ENCODE measurements at regions not wholly inside any gene's neighbourhood (a gene's known extent, or its start where the extent isn't known, plus 50 kb on each side); places are given as distances from the start of the nearest gene placed in this dataset.

DNA sequence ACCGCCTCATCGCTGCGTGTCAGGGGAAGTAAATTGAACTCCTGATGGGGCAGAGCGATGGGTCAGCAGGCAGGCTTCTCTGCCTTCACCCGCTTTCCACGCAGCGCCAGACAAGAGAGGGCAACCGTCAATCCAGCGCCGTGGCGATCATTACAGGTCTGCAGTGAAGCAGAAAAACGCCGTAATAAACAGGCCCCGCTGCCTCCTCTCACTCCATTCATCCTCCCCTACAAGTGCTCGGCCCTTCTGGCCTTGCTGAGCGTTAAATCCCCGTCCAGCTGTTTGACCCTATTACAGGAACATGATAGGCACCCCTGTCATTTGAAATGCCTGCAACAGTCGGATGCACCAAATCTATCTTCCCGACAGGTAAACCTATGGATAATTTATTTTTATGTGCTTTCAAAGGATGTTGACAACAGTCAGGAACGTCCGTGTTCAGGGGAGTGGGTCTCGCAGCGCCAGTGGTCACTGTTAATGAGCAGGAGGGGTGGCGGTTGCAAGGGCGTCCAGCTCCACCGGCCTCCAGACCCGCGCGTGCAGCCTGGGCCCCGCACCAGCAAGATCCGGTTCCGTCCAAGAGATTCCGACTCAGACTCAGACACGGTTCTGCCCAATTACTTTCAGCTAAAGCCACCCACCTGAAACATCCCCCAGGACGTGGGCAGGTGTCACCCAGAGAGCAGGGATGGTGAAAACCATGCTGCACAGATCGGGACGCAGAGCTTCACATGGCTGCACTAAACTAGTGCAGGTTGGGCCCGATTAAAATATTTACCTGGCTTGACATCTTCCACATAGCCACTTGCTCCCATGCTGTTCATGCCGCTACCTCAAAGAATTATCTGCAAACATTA lies 508.0 kb upstream of the MGMT start:
- no peak for DNase-seq

DNA sequence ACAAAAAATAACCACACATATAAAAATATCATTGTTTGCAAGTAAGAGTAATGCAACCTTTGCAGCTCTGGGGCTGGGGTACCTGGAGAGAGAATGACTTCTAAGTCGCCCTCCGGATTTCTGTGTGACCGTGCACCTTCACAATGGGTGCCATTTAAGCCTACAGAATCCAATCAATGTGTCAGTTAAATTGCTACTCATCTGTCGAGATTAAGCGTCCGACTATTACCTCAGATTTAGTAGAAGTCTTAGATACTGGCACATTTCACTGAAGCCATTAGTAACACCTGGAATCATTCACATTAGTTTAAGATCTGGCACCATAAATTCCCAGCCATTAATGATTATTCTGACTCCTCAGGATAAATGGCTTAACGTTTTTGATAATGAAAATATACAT lies 507.3 kb upstream of the MGMT start:
- DNase-seq: no peak

DNA sequence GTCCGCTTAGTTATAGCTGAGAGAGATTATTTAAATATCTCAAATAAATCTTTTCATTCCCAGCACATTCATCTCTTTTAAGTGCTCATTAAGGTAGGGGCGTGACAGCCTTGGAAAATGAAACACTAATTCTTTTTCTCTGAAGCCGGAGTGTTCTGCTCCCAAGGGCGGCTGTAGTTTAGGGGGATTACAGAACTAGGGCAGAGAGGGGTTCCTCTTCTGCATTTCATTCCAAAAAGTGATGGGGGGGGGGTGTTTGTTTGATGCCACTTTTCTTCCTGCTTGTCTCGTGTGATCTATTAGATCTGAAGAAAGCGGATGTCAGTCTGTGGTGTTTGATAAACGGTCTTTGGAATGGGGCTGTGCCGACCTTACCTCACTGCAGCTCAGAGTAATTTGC lies 506.5 kb upstream of the MGMT start:
- no peak for DNase-seq

DNA sequence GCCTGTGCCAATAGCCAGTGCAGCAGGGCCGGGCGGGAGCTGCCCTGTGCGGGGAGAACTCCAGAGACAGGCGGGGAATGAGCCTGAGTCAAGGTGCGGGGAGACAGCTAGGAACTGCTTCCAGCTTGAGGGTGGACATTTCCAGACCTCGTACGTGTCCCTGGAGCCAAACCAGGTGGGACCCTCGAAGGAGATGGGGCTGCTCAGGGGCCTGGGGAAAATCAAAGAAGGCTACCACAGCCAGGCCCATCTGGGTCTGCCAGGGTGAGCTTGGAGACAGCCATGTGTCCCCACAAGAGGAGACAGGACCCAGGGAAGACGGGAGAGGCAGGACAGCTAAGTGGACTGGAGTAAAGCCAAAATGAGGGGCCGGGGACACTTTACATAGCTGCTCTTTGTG lies 504.9 kb upstream of the MGMT start:
- DNase-seq: no peak

DNA sequence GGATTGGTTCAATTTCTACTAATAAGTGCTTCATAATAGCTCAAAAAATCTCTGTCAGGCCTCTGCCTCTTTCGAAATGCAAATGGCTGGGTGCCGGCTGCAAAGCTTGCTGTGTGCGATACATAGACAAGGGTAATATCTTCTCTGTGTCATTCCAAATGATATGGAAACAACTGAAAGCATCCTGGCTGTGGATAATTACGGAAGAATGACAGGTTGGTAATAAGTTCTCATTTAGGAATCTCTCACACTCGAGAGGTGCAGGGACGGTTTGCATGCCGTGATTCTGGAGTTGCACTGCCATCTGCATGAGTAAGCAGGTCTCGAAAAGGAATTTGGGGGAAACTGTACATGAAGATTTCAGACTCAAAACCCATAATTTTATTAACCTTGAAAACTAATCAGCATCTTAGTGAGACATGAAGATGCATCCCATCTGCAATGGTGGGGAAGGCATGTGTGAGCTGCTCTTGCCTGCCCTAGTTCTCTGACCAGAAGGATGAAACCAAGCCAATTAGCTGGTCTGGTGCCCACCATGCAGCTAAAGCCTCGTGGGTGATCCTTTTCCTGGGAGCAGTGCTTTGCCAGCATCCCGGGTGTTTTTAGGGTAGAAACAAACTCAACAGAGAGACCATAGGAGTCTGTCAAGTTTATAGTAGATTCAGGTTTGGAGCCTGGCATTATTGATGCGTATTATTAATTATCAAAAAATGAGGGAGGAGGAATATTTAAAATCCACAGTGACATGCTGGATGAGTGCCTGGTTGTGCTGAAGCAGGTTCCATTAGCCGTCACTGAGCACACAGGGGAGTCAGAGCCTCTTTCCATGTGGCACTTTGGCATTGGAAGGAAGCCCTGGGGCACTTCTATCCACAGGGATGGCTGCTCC lies 503.6 kb upstream of the MGMT start:
- DNase-seq: no peak

DNA sequence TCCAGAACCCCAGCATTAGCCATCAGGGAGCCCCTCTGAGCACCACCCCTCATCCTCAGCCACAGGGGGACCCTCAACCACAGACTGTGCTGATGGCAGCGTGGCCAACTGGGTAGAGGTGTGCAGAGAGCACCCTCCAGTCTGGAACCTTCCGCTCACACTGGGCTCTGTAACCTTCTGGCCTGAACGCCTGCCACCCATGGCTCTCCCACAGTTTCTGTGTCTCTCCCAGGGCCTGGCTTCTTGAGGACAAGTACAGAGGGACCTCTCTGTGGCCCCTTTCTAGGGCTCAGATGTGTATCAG lies 503.0 kb upstream of the MGMT start:
- DNase-seq: no peak

DNA sequence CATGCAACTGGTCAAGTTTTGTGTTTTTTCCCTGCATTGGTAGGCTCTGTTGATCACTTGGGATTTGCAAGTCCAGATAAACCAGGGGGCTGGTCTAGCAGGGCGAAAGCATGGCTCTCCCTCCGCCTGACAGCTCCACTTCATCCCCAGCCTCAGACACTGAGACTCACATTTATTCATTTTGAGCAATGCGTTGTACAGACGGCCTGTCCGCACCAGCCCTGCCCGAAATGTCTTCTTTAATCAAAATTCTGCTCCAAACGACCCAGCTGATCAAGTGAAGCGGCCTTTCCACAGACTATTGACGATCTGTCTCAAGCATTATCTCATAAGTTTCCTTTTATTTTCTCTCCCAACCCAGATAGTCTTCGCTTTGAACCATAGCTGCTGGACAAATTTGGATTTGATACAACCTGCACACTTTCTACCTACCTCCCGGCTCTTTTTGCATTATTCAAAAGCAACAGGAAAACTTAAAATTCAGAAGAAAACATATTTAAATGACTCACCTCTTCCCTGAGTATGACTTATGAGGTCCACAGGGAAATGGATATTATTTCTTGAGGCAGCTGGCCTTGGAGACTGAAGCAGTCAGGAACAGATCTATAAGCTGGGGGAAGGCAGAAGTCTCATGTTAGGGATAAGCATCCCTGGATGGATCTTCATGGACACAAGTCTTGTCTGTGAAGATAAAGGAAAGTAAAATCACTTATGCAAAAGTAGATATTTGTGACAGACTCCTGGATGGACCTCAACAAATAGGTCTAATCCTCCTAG lies 498.9 kb upstream of the MGMT start:
- DNase-seq: no peak

DNA sequence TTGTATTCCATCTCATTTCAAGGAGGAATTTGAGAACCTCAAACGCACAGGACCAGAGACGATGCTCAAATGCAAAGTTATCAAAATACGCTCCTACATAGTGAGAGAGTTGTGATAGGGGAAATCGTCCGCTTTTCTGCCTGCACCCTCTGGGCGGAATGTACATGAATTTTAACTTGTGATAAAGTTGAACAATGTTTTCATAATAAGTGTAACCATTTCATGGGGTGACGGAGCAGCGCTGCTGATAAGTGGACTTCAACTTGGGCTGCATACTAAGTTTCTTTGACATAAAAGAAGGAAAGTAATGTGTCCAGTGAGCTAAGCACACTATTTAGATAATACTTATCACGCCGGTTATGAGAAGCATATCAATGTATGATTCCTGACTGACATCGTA lies 497.5 kb upstream of the MGMT start:
- DNase-seq: no peak

DNA sequence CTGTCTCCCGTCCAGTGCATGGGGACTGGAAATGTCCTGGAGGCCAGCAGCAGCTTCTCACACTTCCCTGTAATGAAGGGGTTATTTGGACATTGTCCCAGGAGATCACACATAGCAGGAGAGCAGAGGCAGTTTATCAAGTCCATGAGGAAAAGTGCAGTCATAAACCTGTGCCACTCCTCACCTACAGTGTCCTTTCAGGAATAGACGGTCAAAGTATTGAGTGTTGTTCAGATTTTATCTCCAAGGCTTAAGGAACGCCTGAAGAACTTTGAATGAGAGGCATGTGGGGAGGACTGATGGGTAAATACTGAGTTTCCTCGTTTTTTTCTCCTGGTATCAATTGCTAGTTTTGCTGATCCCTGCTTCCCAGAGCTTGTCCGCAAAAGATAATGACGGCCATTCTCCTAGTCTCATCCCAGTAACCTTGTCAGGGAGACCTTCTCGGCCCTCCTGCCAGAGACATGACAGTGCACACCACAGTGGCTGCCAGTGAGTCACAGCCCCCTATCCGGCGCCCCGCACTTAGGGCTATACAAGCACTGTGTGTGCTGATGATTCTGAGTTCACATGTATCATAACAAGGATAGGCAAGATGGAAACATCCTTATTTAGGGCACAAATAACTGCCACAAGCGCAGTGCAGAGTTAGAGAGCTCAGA lies 495.5 kb upstream of the MGMT start:
- DNase-seq: no peak

DNA sequence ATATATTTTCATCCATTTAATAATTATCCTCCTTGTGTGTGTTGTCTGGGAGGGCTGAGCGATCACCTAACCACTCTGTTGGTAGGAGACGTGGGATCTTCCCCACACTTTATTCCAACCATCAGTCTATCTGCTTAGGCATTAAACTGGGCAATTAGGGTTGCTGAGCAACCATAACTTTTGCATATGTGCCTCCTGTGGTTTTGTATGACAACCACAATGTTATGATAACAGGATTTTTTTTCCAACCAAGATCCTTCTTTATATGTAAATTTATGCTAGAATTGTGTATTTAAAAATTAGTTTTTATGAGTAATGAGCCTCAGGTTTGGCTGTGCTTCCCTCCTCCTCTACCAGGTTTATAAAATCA lies 495.0 kb upstream of the MGMT start:
- no peak for DNase-seq

DNA sequence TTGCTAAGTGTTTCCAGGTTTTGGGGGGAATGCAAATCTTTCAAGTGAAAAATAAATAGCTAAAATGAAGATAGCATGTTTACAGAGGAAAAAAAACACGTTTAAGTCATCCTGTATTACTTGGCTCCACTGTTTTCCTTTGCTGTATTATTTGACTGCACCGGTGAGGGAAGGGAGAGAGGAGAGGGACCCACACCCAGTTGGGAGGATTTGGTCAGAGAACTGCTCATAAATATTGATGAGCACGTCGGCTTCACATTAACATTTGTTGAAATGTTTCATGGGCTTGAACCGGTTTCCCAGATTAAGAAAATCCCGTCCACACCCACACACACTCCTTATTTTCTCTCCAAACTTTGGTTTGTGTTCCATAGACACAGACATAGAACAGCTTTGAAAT lies 493.8 kb upstream of the MGMT start:
- no peak for DNase-seq

DNA sequence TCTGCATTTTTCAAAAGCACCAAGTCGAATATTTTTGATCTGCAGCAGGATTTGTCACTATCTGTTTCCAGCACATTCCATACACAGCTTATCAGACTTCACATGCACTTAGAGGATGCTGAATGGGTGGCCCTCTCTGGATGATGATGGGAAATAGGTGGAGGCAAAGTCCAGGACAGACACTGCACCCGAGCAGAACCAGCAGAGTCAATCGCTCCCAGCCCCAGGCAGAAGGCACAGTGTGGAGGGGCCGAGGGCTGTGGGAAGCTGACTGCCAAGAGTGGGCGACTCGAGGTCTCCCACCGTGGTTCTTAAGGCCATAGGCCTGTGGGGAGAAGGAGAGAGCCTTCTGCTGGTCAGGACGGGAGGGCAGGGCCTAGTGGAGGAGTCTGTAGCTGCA lies 490.2 kb upstream of the MGMT start:
- DNase-seq: no peak

DNA sequence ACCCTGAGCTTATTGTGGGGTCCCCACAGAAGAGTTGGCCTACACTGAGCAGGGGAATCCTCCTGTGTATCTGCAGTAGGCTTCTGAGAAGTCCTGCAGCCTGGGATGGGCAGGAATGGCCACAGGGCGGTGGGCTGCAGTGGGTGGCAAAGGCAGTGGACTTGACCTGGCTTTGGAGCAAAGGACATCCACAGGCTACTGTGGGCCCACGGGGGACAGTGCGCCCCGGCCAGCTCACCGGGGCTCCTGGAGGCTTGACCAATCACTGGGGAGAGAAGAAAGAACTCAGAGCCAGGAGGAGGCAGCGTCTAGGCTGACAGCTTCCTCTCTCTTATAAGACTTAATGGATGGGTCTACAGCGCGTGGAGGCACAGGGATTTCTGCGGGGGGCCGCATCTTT lies 488.8 kb upstream of the MGMT start:
- no peak for DNase-seq

DNA sequence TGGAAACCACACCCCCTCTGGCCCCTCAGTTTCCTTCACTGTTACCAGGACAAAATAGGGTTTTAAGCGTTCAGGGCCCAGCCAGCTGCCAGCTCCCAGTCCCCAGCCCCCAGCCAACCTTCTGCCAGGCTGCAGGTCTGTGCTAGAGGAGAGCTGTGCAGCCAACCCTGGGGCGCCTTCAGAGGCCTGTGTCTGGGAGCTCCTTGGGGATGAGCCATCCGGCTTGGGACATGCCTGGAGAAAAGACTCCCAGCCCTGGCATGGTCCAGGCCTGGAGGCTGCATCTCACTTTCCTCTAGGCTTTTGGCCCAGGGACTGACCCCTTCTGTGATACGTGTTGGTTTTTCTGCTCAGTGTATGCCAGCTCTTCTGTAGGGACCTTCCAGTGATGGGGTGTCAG lies 487.6 kb upstream of the MGMT start:
- no peak for DNase-seq

DNA sequence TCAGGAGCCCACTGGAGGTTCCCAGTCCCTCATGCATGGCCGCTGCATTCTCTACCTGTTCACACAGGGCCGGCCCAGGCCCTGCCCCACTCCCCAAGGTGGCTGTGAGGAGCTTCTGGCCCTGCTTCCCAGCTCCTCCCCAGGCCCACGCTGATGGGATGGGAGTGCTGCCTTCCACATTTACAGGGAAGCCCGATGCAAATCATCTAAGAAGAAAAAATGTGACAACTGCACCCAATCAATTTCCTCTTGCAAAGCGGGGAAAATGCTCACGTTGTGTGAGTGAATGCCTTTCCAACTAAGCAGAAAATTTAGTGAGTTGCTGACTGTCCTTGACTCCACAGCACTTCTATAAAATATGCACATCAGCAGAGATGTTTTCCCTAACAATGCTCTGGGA lies 485.8 kb upstream of the MGMT start:
- no peak for DNase-seq

DNA sequence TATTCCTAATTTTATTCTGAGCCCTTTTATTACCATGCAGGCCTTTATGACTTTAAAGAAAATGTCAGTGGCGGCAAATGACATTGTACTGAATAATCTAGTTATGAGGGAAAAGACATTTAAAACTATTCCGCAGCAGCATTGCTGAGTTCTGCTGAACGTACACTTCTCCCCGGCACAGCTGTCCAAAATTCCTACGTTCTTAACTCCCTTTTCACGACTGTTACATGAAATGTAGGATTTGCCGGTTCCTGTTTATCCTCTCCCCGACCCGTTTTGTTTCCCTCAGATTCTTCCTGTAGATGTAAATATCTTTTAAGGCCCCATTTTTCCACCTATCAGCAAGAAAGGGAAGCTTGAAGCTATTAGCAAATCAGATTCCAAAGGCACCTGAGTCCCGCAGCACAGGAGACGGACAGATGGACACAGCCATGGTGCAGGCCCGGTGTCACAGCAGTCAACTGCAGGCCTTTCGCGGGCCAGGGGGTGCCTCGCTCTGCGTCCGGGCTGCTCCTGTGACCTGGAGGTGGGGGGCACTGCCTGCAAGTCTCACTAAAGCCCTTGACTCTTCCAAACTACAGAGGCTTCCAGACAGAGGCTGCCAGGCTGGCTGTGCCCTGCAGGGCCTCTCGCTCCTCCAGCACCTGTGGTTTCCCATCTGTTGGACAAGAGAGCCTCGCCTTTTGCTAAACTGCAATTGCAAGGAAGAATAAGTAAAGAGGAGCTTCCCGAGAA lies 485.0 kb upstream of the MGMT start:
- no peak for DNase-seq

DNA sequence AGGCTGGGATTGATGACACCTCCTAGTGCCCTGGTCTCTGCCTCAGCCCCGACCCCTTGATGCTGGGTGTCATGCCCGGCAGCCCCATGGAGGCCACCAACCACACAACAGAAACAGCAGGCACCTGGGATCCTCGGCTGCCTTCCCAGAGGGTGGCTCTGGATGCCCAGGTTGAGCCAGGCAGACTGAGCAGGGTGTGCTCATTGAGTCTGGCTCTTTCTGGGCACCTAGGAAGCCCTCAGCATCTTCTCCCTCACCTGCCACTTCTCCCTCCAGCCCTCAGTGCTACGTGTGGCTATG lies 484.5 kb upstream of the MGMT start:
- DNase-seq: no peak

DNA sequence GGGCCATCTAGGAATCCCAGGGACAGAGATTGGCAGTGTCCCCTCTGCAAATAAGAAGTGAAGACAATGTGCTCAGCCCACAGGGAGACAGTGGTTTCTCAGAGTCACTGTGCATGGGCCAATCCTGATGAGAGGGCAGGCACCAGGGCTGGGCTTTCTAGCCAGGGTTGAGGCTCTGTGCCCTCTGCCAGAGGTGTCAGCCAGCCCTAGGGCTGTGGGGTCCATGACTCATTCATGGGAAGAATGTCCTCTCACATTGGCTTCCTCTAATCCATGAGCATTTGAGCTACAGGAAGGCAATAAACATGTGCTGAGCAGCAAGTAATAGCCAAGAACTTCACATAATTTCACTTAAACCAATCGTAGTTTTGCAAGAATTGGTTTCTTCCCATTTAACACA lies 482.0 kb upstream of the MGMT start:
- no peak for DNase-seq

DNA sequence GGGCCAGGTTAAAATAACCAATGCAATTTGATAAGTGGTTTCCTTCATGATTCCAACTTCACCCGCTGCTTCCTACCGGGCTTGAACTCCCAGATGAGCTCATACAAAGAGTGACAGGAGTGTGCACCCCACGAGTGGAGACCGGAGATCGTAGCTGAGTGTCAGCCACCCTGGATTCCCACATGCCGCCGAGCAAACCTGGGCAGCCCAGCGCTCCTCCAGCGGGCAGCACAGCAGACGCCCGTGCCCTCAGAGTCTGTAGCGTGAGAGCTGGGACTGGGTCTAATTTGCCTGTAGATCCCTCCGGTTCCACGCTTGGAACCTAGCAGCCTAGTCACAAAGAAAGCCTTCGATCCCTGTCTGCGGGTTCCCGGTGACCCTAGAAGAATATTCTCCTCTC lies 476.1 kb upstream of the MGMT start:
- DNase-seq: no peak

DNA sequence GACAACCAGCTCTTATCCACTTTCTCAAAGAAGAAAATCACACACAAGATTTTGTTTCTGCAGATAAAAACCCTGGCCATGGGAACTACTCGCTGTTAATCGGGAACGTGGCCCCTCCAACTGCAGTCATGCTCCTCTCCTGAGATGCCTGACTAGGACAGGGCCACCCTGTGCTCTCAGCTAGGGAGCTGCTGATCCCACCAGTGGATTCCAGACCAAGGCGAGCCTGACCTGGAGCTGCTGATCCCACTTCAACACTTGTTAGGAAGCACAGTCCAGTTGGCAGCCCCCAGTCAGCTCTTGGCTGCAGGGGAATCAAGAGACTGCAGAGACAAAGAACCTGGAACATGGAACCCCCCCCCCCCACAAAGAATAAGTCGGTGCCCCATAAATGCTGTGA lies 474.3 kb upstream of the MGMT start:
- DNase-seq: no peak

DNA sequence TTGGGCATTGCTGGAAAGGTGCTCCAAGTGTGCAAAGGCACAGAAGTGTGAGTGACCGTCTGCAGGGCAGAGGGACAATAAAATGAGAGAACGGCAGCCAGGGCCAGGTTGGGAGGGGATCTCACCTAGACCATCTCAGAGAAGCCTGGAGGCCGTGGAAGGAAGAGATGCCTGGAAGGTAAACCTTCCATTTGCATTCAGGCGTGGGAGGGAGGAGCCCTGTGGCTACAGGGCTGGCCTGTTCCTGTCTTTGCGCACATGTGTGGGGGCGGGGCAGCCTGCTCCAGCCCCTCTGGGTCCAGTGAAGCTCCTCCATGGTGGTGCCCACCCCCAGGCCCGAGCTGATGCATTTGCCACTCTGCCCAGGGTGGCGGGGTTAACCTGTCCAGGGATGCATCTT lies 473.6 kb upstream of the MGMT start:
- DNase-seq: no peak

DNA sequence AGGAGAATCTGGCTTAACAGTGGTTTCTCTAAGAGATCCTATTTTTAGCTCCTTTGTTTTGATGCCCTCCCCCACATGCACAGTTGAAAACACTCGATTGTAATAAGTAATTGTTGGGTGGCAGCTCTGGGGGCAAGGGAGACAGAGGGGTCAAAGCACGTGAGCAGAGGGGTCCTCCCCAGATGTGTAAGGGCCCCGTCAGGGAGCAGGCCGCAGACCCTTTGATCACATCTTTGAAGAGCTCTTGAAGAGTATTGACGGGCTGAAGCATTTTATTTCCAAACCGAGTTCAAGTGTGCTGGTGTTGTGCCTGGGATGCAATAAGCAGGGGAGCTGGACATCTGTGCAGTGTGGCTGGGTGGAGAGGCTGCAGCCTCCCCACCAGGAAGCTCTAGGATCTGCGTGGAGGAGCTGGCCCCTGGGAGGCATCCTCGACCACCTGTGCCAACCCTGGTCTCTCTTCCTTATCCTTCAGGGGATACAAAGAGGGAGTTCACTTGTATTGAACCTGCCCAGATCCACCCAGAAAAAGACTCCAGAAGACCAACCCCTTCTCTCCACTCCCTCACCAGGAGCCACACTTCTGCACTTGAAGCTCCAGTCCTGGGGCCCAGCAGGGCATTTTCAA lies 473.0 kb upstream of the MGMT start:
- DNase-seq: no peak
